Umbilical cord (tissue), 1 donor: ENCODE measurements at regions not wholly inside any gene's neighbourhood (a gene's known extent, or its start where the extent isn't known, plus 50 kb on each side); places are given as distances from the start of the nearest gene placed in this dataset.
"Not testable (repeated sequence)": the region's sequence is repeated elsewhere in the genome, so short reads cannot be mapped to it uniquely, and the experiment has no call there.

Experiments used
- DNase-seq: peaks from one replicate; pipeline ENCODE4 v3.0.0-alpha.2; 2015; ENCODE audit warnings: low spot score

DNA sequence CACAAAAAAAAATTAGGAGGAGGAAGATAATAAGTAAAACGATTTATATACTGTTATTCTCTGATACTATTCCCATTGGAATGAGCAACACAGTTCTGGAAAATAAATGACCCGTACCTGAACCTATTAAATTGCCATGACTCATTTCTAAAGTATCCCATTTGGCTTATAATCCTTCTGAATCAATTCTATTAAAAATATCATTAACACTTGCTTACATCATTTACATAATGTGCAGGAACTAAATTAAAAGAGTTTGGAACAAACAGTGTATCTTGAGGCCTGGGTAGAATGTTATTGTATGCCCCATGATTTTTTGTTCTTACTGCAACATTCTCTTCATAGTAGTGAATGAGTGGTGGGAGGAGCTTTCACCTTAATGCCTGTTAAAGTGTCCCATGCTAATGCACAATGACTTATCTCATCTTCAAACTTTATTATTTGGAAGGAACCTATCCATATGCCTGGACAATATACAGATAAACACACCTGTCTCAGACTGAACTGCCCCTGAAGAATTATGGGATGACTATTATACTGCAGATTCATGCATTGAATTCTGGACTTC lies 549.9 kb upstream of the ACVR2A start:
- no peak for DNase-seq

DNA sequence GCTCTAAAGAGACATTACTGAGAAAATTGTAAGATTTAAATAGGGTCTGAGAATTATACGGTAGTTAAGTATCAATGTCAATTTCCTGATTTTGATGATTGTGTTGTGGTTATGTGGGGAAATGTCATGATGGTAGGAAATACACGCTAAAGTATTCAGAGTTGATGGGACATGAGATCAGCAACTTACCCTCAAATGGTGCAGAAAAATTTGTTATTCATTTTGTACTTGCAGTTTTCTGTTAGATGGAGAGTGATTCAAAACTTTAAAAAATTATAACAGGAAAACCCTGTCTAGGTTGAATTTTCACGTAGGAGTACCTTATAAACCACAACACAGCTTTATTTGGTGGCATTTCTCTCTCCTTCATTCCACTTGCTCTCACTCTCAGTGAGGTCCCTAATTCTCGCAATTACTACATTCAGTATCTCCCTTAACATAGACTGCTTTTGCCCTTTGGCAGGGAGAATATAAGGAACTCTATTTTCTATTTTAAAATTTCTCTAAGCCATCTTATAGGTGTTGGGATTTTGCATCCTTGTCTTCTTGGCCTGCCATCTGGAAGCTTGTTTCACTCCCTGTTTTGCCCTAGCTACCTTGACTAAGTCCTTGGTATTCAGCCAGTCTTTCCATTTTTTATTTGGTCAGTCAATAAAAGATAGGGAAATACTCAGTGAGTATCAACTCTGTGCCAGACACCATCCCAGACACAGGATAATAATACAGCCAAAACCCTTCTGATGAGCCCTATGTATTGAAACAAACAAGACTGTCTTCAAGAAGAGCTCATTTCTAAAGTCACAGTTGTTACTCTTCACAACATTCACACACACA lies 550.6 kb upstream of the ACVR2A start:
- DNase-seq: no peak

DNA sequence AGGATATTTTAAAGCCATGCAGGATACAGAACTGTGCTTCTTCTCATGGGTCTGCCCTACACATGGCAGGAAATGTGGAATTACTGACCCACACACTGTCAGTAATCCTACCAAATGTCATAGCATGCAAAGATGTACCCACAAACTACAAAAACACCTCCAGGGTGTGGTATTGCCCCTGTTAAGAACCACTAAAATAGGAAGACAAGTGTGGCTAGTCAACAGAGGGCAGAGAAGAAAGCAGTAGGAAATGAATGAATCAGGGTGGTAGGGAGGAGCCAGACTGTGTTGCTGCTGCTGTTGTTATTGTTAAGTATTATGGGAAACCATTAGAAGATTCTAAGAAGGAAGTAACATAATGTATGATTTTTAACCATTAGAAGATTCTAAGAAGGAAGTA lies 556.7 kb upstream of the ACVR2A start:
- DNase-seq: no peak

DNA sequence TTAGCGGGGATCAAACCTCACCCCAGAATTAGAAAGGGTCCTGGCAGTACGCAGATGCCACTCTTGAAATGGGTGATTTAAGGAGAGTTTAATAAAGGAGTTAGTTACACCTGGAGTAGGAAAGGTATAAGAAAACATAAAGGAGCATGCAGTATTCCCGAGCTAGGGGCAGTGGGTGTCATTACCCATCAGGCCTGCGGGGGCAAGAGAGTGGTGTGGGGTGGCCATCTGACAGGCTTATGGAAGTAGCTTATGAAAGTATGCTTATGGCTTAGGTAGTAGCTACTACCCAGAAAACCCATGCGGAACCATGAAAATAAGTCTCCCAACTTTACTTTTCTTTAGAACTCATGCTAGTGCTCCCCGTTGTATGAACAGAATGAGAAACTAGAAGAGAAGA lies 568.9 kb upstream of the ACVR2A start:
- DNase-seq: no peak

DNA sequence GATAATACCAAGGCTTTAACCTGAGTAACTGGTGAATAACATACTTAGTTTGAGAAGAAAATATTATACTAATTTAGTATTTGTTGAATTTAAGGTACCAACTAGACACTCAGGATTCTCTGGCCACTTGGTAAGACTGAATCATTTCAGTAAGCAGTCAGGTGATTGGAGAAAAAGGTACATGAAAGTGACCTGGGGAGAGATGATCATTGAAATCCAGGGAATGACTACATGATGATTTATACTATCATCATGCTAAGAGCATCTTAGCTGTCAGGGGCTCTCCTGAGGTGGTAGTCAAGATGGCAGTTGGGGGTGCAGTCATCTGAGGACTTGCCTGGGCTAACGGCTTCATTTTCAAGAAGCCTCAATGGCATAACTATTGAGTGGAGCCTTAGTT lies 571.2 kb upstream of the ACVR2A start:
- no peak for DNase-seq

DNA sequence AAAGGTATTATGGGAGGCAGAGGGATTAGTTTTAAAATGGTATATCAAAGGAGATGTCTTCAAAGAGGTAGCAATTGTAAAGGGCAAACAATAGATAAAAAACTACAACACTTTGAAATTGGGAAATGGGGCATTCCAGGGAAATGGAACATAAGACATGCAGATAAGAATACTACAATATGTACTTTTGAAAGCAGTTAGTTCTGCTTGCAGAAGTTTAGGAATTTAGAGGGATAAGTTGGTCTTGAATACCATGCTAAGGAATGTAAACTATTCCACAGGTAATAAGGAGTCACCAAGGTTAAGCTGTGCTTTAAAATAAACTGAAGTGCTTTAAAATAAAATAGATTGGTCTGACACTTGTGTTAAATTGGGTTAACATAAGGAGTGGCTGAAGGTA lies 571.7 kb upstream of the ACVR2A start:
- no peak for DNase-seq

DNA sequence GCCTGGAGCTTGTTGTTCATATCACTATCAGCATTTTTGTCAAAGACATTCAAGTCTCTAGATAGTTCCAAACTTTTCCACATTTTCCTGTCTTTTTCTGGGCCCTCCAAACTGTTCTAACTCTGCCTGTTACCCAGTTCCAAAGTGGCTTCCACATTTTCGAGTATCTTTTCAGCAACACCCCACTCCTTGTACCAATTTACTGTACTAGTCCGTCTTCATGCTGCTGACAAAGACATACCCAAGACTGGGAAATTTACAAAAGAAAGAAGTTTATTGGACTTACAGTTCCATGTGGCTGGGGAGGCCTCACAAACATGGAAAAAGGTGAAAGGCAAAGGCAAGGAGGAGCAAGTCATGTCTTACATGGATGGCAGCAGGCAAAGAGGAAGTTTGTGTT lies 575.2 kb upstream of the ACVR2A start:
- not testable (repeated sequence) for DNase-seq

DNA sequence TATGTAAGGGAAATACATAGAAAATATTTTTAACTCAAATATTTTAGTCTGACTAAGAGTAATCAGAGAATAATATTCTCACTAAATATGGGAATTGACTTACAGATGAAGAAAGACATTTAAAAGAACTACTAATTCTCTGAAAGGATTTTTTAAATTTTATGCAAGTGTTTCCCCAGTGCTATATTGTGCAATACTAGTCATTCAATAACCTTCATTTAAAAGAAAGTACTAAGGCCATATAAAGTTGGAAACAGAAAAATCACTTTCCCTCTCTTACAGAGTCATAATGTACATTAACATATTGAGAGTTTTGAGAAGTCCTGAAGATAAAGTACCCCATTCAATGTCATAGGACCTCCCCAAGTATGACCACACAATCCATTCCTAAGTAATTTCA lies 584.6 kb upstream of the ACVR2A start:
- DNase-seq: no peak

DNA sequence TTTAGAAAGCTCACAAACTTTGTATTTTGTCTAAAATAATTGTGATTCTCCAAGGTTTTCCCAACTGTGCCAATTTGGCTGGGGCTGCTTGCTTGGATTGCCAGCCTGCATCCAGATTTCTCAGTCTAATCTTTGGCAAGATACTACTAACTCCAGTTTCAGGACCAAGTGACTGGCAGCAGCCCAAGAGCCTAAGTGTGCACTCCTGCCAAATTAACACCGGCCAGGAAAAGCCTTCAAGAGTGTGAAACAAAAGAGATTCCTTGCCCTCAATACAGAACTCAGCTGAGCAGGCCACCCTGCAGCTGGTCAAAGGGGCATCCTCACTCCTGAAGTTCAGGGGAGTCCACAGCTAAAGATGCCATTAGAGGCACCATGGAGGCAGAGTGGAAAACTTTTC lies 589.0 kb upstream of the ACVR2A start:
- no peak for DNase-seq

DNA sequence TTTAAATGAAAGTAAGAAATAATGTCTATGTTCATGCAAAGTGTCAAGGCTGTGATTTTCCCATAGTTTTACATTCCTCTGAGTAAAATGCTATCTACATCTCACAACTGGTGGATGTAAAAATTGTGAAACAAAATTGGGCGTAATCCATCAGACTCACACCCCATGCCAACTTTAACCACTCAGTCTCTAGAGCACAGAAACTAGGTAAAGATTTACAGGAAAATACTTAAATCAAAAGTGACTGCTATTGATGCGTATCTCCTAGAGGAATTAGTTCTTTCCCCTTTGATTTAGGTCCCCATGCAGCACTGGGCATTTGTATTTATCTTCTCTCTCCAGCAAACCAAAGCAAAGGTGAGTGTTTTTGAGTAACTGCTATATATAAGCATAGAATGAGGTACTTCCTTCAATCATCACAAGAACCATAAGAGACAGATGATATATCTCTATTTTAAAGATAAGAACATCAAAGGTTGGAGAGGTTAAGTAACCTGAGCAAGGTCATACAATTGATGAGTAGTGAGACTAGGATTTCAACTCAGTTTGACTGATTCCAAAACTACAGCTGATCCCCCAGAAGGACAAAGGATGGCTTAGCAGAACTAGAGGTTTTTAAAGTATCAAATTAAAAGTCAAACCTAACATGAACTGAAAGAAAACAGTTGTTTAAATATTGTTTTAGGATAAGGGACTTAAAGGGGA lies 594.0 kb upstream of the ACVR2A start:
- peak; percentile 12 for DNase-seq

DNA sequence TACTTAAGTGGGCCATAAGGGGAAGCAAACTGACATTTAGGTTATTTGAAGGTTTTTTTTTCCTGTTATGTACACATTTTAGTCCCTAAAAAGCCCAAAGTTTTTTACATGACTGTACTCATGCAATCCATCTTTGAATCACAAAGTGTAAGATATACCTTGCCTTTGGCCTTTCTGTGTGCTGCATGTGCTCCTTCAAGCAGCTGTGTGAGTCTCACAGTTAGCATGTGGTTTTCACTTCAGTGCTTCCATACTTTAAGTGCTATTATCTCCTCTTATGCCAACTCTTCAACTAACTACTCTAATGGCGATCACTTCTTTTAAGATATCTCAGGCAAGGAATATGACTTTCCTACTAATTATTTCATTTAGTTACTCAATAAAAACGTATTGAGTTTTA lies 597.1 kb upstream of the ACVR2A start:
- no peak for DNase-seq

DNA sequence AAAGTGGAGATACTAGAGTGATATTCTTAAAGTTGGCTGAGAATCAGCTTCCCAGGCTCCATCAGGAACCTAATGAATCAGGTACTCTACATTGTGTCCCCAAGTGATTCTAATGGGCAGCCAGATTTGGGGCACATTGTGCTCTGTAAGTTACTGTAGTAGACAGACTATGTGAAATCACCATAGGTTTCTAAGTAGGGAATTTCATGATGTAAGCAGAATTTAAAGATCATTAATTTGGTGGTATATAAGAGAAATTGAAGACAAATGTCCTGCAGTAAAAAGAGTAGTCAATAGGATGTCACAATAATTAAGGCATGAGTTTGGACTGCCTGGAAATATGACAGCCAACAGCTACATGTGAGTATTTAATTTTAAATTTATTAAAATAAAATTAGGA lies 602.4 kb upstream of the ACVR2A start:
- DNase-seq: no peak

DNA sequence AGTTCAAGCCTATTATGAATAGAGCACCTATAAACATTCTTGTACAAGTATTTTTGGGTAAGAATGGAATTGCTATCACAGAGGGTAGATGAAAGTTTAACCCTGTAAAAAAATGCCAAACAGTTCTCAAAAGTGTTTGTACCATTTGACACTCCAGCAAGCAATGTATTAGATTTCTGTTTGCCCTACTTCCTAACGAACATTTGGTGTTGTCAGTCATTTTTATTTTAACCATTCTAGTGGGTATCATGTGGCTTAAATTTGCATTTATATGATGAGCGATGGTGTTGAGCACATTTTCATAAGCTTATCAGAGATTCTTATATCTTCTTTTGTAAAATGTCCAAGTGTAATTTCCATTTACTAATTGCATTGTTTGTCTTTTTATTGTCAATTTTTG lies 608.2 kb upstream of the ACVR2A start:
- DNase-seq: no peak

DNA sequence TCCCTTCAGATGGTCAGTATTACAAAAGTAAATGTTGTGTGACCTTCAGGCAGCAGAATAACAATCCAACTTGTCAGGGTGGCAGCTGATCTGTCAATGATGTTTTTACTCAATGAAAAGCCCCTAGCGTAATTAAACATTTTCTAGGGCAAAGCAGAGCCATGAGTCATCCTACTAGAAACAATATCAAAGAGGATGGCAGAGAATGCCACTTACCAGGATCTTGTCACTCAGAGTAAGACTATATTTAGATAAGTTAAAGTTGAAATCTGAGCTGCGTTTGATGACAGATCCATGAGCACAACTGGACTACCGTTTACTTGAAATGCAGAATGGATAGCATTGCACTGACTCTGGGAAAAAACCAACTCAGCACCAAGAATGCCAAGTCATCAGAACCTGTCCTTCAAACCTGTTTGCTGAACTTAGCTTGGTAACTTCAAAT lies 612.6 kb upstream of the ACVR2A start:
- no peak for DNase-seq

DNA sequence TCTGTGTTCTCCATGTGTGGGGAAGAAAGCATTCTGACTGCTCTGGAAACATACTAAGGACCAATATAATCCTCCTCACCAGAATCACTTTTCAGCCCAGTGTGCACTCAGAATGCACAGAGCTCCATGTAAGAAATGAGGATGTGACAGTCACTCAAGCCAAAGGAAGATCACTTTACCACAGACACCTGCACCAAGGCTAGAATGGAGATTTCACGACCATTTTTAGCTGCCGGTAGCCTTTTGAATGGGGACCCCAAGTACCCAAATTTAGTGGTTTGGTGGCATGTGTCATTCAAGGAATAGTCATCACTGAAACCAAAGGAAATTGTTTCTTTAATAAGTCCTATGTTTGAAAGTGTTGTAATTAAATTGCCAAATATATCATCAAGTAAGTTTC lies 613.2 kb upstream of the ACVR2A start:
- no peak for DNase-seq

DNA sequence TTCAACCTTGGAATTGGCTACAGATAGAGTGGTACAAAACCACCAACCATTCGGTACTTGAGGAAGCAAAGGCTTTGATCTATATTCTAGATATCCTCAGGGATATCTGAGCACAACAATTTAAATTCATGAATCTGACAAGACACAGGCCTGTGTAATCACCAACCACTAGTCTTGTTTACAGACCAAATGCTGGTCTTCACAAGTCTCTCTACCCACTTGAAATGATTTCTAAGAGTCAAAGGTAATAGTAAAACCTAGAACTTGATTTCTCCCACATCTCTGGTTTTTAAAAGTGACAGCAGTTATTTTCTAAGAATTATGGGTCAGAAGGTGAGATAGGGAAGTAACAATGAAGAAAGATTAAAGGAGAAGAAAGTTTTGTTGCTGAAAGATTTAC lies 613.7 kb upstream of the ACVR2A start:
- DNase-seq: no peak

DNA sequence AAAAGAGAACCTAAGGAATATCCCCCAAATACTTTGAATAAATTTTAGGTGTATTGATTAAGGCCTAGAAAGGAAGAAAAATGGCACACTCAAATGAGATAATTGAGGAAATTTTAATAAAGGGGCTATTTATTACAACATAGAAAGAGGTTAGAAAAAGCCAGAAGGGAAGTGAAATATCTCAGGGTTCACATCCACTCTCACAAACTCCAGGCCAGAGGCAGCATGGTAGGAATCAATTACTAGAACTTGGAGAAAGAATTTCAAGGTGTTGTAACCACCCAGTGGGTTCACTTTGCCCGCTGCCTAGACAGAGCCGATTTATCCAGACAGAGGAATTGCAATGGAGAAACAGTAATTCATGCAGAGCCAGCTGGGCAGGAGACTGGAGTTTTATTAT lies 617.5 kb upstream of the ACVR2A start:
- DNase-seq: no peak

DNA sequence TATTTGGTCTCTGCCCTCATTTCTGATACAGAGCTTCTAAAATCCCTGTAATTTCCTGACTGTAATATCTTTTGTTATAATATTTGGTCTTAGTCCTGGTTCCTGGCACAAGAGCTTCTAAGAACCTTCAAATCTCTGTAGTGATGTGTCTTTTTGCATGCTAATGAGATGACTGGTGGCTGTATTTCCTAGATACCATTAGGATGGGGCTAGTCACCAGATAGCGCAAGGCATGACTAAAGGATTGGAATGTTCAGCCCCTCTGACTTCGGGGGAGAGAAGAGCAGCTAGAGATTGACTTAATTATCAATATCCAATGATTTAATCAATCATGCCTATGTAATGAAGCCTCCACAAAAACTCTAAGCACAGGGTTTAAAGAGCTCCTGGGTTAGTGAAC lies 620.8 kb upstream of the ACVR2A start:
- no peak for DNase-seq

DNA sequence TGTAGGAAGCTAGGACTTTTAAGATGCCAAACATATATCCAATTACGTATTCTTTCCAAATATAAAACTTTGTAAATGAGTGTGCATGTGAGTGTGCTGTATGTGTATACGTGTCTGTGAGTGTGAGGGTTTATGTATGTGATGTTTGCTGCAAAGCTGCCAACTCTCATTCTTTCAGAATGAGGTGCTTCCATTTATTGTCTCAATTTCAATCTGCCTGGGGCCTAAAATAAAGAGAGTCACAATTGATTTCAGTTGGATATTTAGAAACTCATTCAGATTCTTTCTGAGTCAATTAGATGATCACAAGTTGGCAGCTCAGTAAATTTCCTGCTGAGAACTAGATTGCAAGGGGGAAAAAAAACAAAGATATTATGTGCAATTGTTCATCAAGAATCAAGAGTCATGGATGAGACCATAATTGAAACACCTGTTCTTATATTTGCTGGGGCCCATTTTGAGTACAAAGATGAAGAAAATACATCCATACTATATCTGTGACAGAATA lies 621.2 kb upstream of the ACVR2A start:
- DNase-seq: no peak

DNA sequence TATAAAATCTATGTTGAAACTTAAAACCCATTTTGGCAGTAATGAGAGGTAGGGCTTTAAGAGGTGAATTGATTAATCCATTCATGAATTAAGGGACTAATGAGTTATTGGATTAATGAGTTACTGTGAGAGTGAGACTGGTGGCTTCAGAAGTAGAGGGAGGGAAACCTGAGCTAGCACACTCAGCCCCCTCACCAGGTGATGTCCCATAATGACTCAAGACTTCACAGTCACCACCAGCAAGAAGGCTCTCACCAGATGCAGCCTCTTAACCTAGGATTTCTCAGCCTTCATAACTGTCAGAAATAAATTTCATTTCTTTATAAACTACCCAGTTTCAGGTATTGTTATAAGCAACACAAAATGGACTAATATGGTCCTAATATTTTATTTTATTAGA lies 621.7 kb upstream of the ACVR2A start:
- no peak for DNase-seq

DNA sequence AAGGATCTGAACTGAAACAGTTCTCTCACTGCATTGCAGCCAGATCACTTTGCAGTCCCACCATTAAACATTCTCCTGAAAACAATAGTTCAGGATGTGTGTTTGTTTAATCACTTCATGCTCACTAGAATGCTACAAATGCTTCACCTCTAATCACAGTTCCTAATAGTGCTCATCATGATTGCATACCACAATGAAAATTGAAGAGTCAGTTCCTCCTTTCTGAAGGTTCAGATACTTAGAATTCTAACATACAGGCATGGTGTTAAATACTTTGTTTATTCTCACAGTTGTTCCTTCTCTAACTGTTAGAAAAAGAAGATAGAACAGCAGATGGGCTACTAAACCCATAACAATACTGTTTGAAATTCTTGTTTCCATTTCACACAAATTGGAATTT lies 622.3 kb upstream of the ACVR2A start:
- DNase-seq: no peak

DNA sequence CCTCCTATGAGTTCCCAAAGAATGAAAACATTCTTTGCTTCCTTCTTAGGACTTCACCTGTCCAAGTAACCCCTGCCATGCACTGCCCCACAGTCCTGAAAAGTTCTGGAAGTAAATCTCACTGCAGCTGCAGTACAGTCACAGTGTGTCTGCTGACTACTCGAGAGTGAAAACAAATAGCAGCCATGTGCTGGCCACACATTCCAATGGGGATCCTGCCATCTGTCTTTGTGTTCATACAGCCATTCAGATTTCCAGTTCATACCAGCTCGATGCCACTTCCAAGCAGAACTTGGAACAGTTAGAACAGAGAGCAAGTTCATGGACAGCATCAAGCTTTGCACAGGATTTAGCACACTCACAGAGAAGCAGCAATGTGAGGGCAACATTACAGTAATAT lies 629.9 kb upstream of the ACVR2A start:
- no peak for DNase-seq

DNA sequence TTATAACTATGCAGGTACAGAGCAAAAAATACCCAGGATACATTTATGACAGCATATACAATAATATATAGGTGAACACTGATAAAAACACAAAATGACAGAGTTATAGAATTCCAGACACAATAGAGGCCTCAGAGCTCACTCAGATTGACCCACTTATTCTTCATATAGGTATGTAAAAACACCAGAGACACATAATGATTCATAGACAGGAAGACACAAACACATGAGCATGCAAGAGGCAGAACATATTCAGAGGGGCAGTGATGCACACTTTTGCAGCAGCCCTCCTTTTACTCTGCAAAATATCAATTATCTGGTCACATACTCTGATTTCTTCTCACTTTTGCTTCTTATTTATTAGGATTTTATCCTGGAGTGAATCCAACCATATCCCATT lies 633.3 kb upstream of the ACVR2A start:
- no peak for DNase-seq
